ENCODE measurements at regions not wholly inside any gene's neighbourhood (a gene's known extent, or its start where the extent isn't known, plus 50 kb on each side); places are given as distances from the start of the nearest gene placed in this dataset.

- in situ Hi-C loops (cut with HindIII; ENCODE audit: low pct_unique_long_range_greater_than_20kb, low sequenced_read_pairs): no loop called here
- Histone ChIP-seq H3K4me1 (ENCODE audit: control insufficient read depth, insufficient read depth, low read length) (no peaks in the 10 kb centered on the region), H3K36me3 (ENCODE audit: control insufficient read depth, insufficient read depth, low read length) (no peaks in the 10 kb centered on the region), H3K27ac (ENCODE audit: low read length) (no peak overlapping the region), H3K4me3 (ENCODE audit: low read depth in 2 of 2, low read length in 2 of 2) (no peak overlapping the region), H3K27me3 (ENCODE audit: control insufficient read depth, insufficient read depth, low read length) (no peaks in the 10 kb centered on the region), H3K9me3 (ENCODE audit: control insufficient read depth, insufficient read depth, low read depth, low read length) (no peaks in the 10 kb centered on the region)
- DNase-seq (ENCODE audit: low read depth, low spot score) (no peak), ATAC-seq (no peak)
- TF ChIP-seq, protein P1, sequence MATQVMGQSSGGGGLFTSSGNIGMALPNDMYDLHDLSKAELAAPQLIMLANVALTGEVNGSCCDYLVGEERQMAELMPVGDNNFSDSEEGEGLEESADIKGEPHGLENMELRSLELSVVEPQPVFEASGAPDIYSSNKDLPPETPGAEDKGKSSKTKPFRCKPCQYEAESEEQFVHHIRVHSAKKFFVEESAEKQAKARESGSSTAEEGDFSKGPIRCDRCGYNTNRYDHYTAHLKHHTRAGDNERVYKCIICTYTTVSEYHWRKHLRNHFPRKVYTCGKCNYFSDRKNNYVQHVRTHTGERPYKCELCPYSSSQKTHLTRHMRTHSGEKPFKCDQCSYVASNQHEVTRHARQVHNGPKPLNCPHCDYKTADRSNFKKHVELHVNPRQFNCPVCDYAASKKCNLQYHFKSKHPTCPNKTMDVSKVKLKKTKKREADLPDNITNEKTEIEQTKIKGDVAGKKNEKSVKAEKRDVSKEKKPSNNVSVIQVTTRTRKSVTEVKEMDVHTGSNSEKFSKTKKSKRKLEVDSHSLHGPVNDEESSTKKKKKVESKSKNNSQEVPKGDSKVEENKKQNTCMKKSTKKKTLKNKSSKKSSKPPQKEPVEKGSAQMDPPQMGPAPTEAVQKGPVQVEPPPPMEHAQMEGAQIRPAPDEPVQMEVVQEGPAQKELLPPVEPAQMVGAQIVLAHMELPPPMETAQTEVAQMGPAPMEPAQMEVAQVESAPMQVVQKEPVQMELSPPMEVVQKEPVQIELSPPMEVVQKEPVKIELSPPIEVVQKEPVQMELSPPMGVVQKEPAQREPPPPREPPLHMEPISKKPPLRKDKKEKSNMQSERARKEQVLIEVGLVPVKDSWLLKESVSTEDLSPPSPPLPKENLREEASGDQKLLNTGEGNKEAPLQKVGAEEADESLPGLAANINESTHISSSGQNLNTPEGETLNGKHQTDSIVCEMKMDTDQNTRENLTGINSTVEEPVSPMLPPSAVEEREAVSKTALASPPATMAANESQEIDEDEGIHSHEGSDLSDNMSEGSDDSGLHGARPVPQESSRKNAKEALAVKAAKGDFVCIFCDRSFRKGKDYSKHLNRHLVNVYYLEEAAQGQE (IDR thresholded peaks at IDR 0.05; ENCODE audit: insufficient read depth in 1 of 2, low read depth in 2 of 2, low read length in 1 of 2): no peak
- TF ChIP-seq TCF7L2 (IDR thresholded peaks at IDR 0.05; ENCODE audit: low read depth, low read length) (no peak), POLR2AphosphoS5 (IDR thresholded peaks at IDR 0.05; ENCODE audit: low read depth, low read length) (no peak), SIN3A (IDR thresholded peaks at IDR 0.05; ENCODE audit: borderline replicate concordance, insufficient read depth, low read depth, low read length) (no peak)
- ChIA-PET CTCF (interaction anchor here (0.6 to 1.4 kb wide), 2 partner anchors 38 to 86 kb away, joined by 3 to 4 read pairs; no protein-coding TSS in a partner anchor), POLR2A (no interaction called here)
- intact Hi-C loops (cut with micrococcal nuclease; ENCODE audit: unreplicated experiment): no loop called here
- no TSS peak for BruUV-seq (replicated peaks)
These were observed 107.8 kb upstream of the PSMD7 start for GRCh38 chr16:74188856-74189255.

GRCh38 chr16:74186561-74186971 lies 110.0 kb upstream of the PSMD7 start:
- ATAC-seq (no peak), DNase-seq (ENCODE audit: low read depth, low spot score) (no peak)
- ChIA-PET CTCF (no interaction called here), POLR2A (no interaction called here)
- no peaks in the 10 kb centered on the region for H3K27me3 ChIP-seq (ENCODE audit: control insufficient read depth, insufficient read depth, low read length)
- TF ChIP-seq TCF7L2 (IDR thresholded peaks at IDR 0.05; ENCODE audit: low read depth, low read length) (no peak), CTCF (IDR thresholded peaks at IDR 0.05) (no peak), POLR2AphosphoS5 (IDR thresholded peaks at IDR 0.05; ENCODE audit: low read depth, low read length) (no peak), SIN3A (IDR thresholded peaks at IDR 0.05; ENCODE audit: borderline replicate concordance, insufficient read depth, low read depth, low read length) (no peak)
- TF ChIP-seq, protein P1 (IDR thresholded peaks at IDR 0.05; ENCODE audit: insufficient read depth in 1 of 2, low read depth in 2 of 2, low read length in 1 of 2): no peak
- BruUV-seq (replicated peaks): no TSS peak
- H3K9me3 ChIP-seq (ENCODE audit: control insufficient read depth, insufficient read depth, low read depth, low read length): no peaks in the 10 kb centered on the region
- no peak overlapping the region for H3K4me3 ChIP-seq (ENCODE audit: low read depth in 2 of 2, low read length in 2 of 2)
- no peaks in the 10 kb centered on the region for H3K4me1 ChIP-seq (ENCODE audit: control insufficient read depth, insufficient read depth, low read length)
- in situ Hi-C loops (cut with HindIII; ENCODE audit: low pct_unique_long_range_greater_than_20kb, low sequenced_read_pairs) (no loop called here), intact Hi-C loops (cut with micrococcal nuclease; ENCODE audit: unreplicated experiment) (no loop called here)
- H3K36me3 ChIP-seq (ENCODE audit: control insufficient read depth, insufficient read depth, low read length): no peaks in the 10 kb centered on the region
- no peak overlapping the region for H3K27ac ChIP-seq (ENCODE audit: low read length)

Measured in Panc1 (cell line).